ENCODE measurements at regions not wholly inside any gene's neighbourhood (a gene's known extent, or its start where the extent isn't known, plus 50 kb on each side); places are given as distances from the start of the nearest gene placed in this dataset.

- in situ Hi-C loops (cut with MboI), result no loop called here
- H3K27me3 ChIP-seq (replicated peaks in 1 of 2; ENCODE audit: control insufficient read depth in 2 of 2, insufficient read depth in 2 of 2, low read length in 1 of 2), result no peaks in the 10 kb centered on the region
- CTCF ChIA-PET, result no interaction called here
- ATAC-seq, result no peak
- H3K4me2 ChIP-seq (ENCODE audit: control insufficient read depth, insufficient read depth), result no peak overlapping the region
- H3K36me3 ChIP-seq (ENCODE audit: control insufficient read depth in 2 of 2, insufficient read depth in 2 of 2, low read length in 1 of 2), result no peaks in the 10 kb centered on the region
- no peak overlapping the region for H3K4me3 ChIP-seq
- H2AFZ ChIP-seq (ENCODE audit: control insufficient read depth, low read depth, low read length), result no peak overlapping the region; the same call in 1 of the 2 replicates
- SMC1A ChIA-PET (ENCODE audit: uncharacterized antibody, unreplicated experiment), result no interaction called here
- intact Hi-C loops (cut with micrococcal nuclease; ENCODE audit: unreplicated experiment), result no loop called here
- H3K9me3 ChIP-seq (replicated peaks; ENCODE audit: control insufficient read depth, insufficient read depth, low read length), result no peaks in the 10 kb centered on the region
- TF ChIP-seq WRNIP1 (IDR thresholded peaks at IDR 0.05; ENCODE audit: borderline replicate concordance, low read depth, low read length), result no peak
- no peak for TF ChIP-seq ZBTB40 (IDR thresholded peaks at IDR 0.05; ENCODE audit: borderline replicate concordance)
- TF ChIP-seq JUND (IDR thresholded peaks at IDR 0.05; ENCODE audit: low read depth, low read length), result no peak
- TF ChIP-seq ASH2L (IDR thresholded peaks at IDR 0.05; ENCODE audit: borderline replicate concordance, low read depth), result no peak
- TF ChIP-seq, protein P1, sequence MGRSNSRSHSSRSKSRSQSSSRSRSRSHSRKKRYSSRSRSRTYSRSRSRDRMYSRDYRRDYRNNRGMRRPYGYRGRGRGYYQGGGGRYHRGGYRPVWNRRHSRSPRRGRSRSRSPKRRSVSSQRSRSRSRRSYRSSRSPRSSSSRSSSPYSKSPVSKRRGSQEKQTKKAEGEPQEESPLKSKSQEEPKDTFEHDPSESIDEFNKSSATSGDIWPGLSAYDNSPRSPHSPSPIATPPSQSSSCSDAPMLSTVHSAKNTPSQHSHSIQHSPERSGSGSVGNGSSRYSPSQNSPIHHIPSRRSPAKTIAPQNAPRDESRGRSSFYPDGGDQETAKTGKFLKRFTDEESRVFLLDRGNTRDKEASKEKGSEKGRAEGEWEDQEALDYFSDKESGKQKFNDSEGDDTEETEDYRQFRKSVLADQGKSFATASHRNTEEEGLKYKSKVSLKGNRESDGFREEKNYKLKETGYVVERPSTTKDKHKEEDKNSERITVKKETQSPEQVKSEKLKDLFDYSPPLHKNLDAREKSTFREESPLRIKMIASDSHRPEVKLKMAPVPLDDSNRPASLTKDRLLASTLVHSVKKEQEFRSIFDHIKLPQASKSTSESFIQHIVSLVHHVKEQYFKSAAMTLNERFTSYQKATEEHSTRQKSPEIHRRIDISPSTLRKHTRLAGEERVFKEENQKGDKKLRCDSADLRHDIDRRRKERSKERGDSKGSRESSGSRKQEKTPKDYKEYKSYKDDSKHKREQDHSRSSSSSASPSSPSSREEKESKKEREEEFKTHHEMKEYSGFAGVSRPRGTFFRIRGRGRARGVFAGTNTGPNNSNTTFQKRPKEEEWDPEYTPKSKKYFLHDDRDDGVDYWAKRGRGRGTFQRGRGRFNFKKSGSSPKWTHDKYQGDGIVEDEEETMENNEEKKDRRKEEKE (IDR thresholded peaks at IDR 0.05), result no peak
- no peak for TF ChIP-seq TAF1 (IDR thresholded peaks at IDR 0.05; ENCODE audit: borderline replicate concordance, low read depth, low read length)
- TF ChIP-seq MYB (IDR thresholded peaks at IDR 0.05; ENCODE audit: borderline replicate concordance, low read depth, low read length), result no peak
- no peak for TF ChIP-seq ETV6 (conservative IDR thresholded peaks at IDR 0.05 in 1 of 2, IDR thresholded peaks at IDR 0.05 in 1 of 2; ENCODE audit: borderline replicate concordance in 1 of 2, low read depth in 1 of 2)
- TF ChIP-seq SMC3 (IDR thresholded peaks at IDR 0.05; ENCODE audit: borderline replicate concordance, low read length), result no peak
- no peak for TF ChIP-seq IKZF1 (conservative IDR thresholded peaks at IDR 0.05)
- BruUV-seq (replicated peaks), result no TSS peak
- FAIRE-seq, result no peak
- H3K4me1 ChIP-seq (ENCODE audit: control insufficient read depth, insufficient read depth, low read length), result peaks cover 31% of the 10 kb centered on the region
- POLR2A ChIA-PET, result no interaction called here
- H4K20me1 ChIP-seq (ENCODE audit: control insufficient read depth, insufficient read depth), result no peaks in the 10 kb centered on the region
- no CpG with 5 or more reads among the region's 1 CpG for WGBS (ENCODE audit: insufficient coverage, insufficient replicate concordance, low lambda C conversion rate, missing lambda C conversion rate)
- H3K79me2 ChIP-seq (ENCODE audit: control insufficient read depth, insufficient read depth, low read length), result no peaks in the 10 kb centered on the region
- H3K27ac ChIP-seq (ENCODE audit: control insufficient read depth, insufficient read depth), result 0 out of 2 replicates have a peak overlapping the region, but pooled peaks have one; percentile 46
- RAD21 ChIA-PET (ENCODE audit: unreplicated experiment), result no interaction called here
- DNase-seq (ENCODE audit: low read depth, low spot score), result no peak
- no peak overlapping the region for H3K9ac ChIP-seq (ENCODE audit: control insufficient read depth, insufficient read depth, low read length)
Observed at GRCh38 chr1:29708381-29708780, 472.1 kb downstream of the PTPRU start.
